HG02763 (cell line): ENCODE measurements at regions not wholly inside any gene's neighbourhood (a gene's known extent, or its start where the extent isn't known, plus 50 kb on each side); places are given as distances from the start of the nearest gene placed in this dataset.

Source experiments
- ATAC-seq: cut with Tn5 transposase; IDR thresholded peaks from one replicate; pipeline ENCODE4 v1.9.1; 2021; ENCODE audit warnings: mild to moderate bottlenecking, moderate library complexity; ENCODE audit not compliant: unreplicated experiment

DNA sequence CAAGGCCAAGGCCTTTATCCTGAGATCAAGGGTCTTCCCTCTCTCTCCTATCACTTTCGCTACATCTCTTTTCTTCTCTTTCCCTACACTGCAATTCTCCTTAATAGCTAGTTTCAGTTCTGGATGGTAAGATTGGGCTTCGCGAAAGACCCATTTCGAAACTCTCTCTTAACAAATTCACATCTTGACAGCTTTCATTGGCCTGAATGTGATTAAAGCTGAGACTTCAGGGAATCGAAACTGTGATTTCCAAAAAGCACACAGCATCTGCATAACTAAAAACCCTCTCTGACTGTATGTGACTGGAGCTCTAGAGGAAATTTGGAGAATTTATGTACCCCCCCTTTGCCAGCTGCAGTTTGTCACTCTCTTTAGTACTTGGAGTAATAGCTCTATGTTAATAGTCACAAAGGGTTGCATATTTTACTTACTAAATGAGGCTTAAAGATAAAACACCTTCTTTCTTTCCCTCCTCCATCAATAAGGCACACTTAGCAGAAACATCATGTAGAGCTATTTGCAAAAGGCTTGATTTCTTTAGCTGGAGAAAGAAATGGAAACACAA is 105.3 kb upstream of the FAM20A start:
- no peak for ATAC-seq

- no peak for ATAC-seq
Measured at GRCh38 chr17:68705714-68706076, 104.5 kb upstream of the FAM20A start.

- no peak for ATAC-seq
Measured at GRCh38 chr17:68704871-68705713, 103.9 kb upstream of the FAM20A start.

DNA sequence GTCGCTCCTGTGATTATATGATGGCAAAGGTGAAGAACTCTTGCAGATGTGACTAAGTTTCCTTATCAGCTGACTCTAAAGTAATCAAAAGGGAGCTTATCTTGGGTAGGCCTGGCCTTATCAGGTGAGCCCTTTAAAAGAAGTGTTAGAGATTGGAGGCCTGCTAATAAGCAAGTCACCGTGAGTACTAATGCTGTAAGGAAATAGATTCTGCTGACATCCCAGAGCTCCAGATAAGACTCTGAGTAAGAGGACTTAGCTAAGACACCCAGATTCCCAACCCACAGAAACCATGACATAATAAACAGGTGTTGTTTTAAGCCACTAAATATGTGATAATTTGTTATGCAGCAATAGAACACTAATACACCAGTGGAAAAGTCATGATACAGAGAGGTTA is 99.9 kb upstream of the FAM20A start:
- ATAC-seq: no peak

DNA sequence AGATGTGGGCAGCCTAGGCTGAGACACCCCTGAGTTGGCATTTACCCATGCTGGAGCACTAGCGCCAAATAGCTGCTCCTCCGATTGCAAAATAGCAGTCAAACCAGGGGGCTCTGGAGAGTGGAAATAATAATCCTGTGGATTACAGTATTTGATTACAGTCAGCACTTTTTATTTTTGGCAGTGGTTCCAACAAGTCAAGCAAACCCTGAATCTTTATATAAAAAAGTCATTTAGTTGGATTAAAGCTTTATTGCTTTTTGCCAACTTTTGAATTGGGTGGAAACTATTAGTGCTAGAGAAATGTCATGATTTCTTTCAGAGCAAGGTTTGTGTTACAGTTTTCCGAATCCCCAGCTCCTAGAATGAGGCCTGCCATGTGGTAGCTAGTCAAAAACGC is 99.3 kb upstream of the FAM20A start:
- ATAC-seq: no peak

DNA sequence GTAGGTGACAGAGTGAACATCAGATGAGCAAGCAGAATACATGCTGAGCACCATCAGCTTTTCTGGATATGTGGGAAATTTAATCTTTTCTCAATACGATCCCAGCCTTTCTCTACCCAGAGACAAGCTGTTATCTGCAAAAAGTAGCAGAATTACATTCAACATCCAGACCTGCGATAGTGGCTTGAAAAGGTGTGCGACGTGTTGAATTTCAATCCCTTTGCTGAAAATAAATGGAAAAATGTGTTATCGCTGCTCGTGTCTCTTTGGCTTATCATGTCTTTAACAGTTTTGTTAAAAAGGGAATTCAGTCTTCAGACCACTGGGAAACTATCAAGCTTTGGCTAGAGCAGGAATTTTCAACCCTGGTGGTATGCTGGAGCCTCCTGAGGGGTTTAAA is 98.8 kb upstream of the FAM20A start:
- no peak for ATAC-seq

DNA sequence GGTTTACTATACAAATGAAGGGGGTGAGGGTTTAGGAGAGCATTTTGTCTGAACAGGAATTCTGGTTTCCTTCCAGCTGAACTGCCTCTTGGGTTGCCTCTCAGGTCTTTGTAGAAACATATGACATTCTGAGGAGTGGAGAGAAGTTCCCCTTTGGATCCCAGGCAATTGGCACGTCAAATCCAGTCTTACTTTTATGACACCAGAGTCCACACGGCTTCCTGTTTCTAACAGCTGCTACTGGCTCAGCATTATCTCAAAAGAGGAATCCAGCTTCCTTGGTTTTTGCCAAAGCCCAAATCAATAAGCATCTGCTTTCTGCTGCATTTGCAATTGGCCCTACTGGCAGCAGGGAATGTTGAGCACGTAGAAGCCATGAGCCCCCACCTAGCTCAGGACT is 97.6 kb upstream of the FAM20A start:
- ATAC-seq: no peak

GRCh38 chr17:68697850-68698361 is 96.7 kb upstream of the FAM20A start:
- no peak for ATAC-seq

DNA sequence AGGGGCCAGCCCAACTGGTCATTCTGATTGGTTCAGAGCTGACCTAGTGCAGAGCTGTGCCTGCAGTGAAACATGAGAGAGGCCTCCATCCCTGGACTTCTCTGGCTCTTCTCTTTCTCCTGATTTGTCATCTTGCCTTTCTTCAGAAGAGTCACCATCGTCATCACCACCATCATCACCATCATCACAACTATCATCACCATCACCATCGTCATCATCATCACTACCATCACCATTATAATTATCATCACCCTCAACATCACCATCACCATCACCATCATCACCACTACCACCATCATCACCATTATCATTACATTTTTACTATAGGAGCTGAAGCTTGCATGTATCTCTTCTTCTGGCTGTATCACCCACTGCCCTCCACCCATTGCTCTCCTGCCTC is 94.5 kb upstream of the FAM20A start:
- ATAC-seq: no peak

DNA sequence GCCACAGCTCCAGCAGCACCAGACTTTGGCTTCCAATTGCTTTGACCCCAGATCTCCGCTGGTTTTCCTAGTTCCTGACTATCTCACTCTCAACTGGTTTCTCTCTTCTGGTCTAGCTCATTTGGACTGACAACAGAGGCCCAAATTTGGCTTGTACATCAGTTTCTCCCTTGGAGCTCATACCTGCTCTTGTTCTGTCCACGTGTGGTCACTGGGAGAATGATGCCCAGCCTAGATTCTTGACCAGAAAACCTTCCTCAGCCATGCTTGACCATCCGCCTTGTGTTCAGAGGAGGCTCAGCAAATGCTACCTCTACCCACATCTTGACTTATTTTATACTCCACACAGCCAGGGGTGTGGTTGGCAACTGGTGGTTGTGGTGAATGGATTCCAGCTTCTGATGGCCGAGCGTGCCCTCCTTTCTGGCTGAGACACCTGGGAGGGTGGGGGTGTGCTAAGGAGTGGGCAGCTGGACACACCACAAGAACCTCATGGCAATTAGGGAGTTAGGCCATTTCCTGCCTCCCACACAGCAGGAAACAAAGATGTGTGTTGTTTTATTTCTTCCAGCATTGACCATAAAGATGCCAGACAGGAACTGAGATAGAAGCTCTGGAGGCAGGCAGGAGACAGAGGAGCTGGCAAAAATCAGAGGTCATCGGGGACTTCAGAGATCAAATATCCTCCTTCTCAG is 93.8 kb upstream of the FAM20A start:
- ATAC-seq: no peak

GRCh38 chr17:68693896-68694295 is 92.7 kb upstream of the FAM20A start:
- ATAC-seq: no peak

GRCh38 chr17:68693466-68693865 is 92.3 kb upstream of the FAM20A start:
- no peak for ATAC-seq

GRCh38 chr17:68686108-68686988 is 85.2 kb upstream of the FAM20A start:
- no peak for ATAC-seq

DNA sequence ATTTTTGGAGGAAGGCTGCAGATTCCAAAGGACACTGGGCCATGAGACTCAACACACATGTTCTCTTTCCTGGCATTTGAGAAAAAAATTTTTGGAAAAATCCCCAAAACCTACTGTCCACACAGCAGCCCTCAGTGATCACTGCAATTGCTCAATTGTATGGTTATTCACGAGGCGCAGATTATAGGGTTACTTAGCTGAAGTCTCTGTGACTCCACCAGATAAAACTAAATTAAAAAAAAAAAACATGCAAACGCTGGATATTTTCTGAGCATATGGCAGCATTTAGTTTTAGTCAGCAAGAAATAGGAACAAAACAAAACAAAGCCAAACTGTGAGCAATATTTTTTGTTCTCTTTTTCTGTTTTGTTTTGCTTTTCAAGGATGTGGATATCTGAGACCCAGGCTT is 83.8 kb upstream of the FAM20A start:
- no peak for ATAC-seq

GRCh38 chr17:68682903-68683302 is 81.7 kb upstream of the FAM20A start:
- ATAC-seq: no peak

GRCh38 chr17:68679882-68680281 is 78.7 kb upstream of the FAM20A start:
- ATAC-seq: no peak

- ATAC-seq: no peak
Measured at GRCh38 chr17:68676856-68677255, 75.7 kb upstream of the FAM20A start.

DNA sequence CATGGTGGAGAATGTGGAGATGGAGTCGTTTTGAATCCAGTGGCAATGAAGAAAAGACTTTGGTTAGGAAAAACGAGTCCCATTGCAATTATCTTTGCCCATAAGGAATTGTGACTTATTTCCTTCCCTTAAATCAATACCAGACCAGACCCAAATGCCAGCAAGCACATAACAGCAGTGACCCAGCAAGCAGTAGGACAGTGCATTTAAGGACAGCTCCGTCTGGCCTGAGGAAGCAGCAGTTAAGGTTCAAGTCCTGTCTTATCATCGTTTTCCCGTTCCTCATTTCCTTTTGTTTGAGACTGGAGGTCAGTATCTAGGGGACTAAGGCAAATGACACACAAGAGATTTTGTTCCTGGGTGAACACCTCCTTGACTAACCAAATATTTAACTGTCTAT is 74.6 kb upstream of the FAM20A start:
- no peak for ATAC-seq

DNA sequence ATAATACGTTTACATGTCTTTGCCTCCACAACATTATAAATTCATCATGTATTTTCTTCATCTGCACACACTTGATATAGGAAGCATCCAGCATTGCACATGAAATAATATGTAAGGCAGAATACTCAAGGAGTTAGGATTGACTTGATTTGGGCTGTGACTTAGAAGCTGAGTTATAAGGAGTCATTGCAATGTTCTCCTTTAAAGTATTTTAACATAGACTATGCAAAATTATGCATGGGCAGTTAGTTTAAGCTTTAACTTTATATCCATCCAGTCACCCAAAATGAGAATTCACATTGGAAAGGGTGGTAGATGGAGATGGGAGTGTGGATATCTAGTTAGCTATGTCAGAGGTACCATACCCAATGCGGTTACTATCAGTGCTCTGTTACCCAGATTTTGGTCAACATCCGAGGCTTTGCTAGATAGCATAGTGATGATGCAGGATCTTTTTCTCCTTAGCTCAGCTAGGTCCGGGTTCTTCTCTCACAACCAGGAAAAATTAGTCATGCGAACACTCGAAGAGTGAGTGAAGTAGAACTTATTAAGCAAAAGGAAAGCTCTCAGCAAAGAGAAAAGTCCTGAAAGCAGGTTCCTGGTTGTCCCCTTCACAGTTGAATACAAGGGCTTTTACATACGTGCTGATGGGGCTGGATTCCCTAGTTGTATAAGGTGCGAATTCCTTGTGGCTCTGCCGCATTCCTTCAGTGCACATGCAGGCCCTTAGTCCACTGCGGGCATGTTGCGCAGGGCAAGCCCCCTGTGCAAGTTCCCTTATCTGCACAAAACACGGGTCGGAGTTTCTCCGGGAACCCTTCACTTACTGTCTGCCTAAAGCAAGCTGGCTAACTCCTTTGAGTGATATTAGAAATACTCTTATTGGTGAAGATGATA is 73.1 kb upstream of the FAM20A start:
- ATAC-seq: no peak
